Amniotic stem cell (primary cell): ENCODE measurements at regions not wholly inside any gene's neighbourhood (a gene's known extent, or its start where the extent isn't known, plus 50 kb on each side); places are given as distances from the start of the nearest gene placed in this dataset.
"Not testable (repeated sequence)": the region's sequence is repeated elsewhere in the genome, so short reads cannot be mapped to it uniquely, and the experiment has no call there.

Source experiments
- DNase-seq: peaks from one replicate; lab custom pipeline; 2025; lab: John Stamatoyannopoulos, UW

- DNase-seq: no peak
Observed at GRCh38 chr3:176870451-176870850, 326.8 kb downstream of the TBL1XR1 start.

- no peak for DNase-seq
Observed at GRCh38 chr3:176867681-176868663, 329.3 kb downstream of the TBL1XR1 start.

- no peak for DNase-seq
Observed at GRCh38 chr3:176861137-176861536, 336.1 kb downstream of the TBL1XR1 start.

- no peak for DNase-seq
Observed at GRCh38 chr3:176856721-176857120, 340.6 kb downstream of the TBL1XR1 start.

GRCh38 chr3:176855901-176856486, 341.3 kb downstream of the TBL1XR1 start:
- DNase-seq: no peak

- DNase-seq: no peak
Observed at GRCh38 chr3:176855213-176855612, 342.1 kb downstream of the TBL1XR1 start.

GRCh38 chr3:176850498-176850897, 346.8 kb downstream of the TBL1XR1 start:
- no peak for DNase-seq

GRCh38 chr3:176848431-176849214, 348.7 kb downstream of the TBL1XR1 start:
- no peak for DNase-seq

- no peak for DNase-seq
Observed at GRCh38 chr3:176842914-176843313, 354.4 kb downstream of the TBL1XR1 start.

- DNase-seq: no peak
Observed at GRCh38 chr3:176840641-176841286, 356.5 kb downstream of the TBL1XR1 start.

GRCh38 chr3:176839901-176840300, 357.4 kb downstream of the TBL1XR1 start:
- no peak for DNase-seq

- DNase-seq: no peak
Observed at GRCh38 chr3:176839466-176839865, 357.8 kb downstream of the TBL1XR1 start.

- DNase-seq: not testable (repeated sequence)
Observed at GRCh38 chr3:176827244-176827643, 370.0 kb downstream of the TBL1XR1 start.

GRCh38 chr3:176824811-176825210, 372.5 kb downstream of the TBL1XR1 start:
- DNase-seq: no peak

GRCh38 chr3:176820764-176821163, 376.5 kb downstream of the TBL1XR1 start:
- no peak for DNase-seq

GRCh38 chr3:176816937-176817336, 380.3 kb downstream of the TBL1XR1 start:
- DNase-seq: no peak

GRCh38 chr3:176814285-176814684, 383.0 kb downstream of the TBL1XR1 start:
- DNase-seq: peak; percentile 16

GRCh38 chr3:176807938-176808337, 389.3 kb downstream of the TBL1XR1 start:
- DNase-seq: no peak

- no peak for DNase-seq
Observed at GRCh38 chr3:176799675-176800074, 397.6 kb downstream of the TBL1XR1 start.

GRCh38 chr3:176798680-176799079, 398.6 kb downstream of the TBL1XR1 start:
- DNase-seq: no peak

- peak; percentile 18 for DNase-seq
Observed at GRCh38 chr3:176796371-176796770, 400.9 kb downstream of the TBL1XR1 start.

GRCh38 chr3:176795891-176796290, 401.4 kb downstream of the TBL1XR1 start:
- DNase-seq: no peak
